ENCODE measurements at regions not wholly inside any gene's neighbourhood (a gene's known extent, or its start where the extent isn't known, plus 50 kb on each side); places are given as distances from the start of the nearest gene placed in this dataset.

- Histone ChIP-seq H3K79me2 (ENCODE audit: insufficient read depth, low read length) (no peaks in the 10 kb centered on the region), H4K20me1 (ENCODE audit: low read depth, low read length) (no peaks in the 10 kb centered on the region), H3K9me2 (replicated peaks; ENCODE audit: insufficient read depth, low read length) (no peaks in the 10 kb centered on the region), H3K9ac (ENCODE audit: low read length) (no peak overlapping the region), H3K9me3 (ENCODE audit: insufficient read depth, low read length) (no peaks in the 10 kb centered on the region), H3K27ac (ENCODE audit: low read depth, low read length) (no peak overlapping the region), H3F3A (ENCODE audit: insufficient read depth) (no peaks in the 10 kb centered on the region), H3K36me3 (ENCODE audit: low read length) (no peaks in the 10 kb centered on the region), H2AFZ (ENCODE audit: low read depth, low read length, severe bottlenecking) (no peak overlapping the region), H3K4me2 (ENCODE audit: low read depth, low read length, poor library complexity, severe bottlenecking) (no peak overlapping the region), H3K4me3 (ENCODE audit: insufficient read depth, low read length, poor library complexity, severe bottlenecking) (no peak overlapping the region), H3K27me3 (ENCODE audit: low read length) (no peaks in the 10 kb centered on the region)
- no peak for TF ChIP-seq EZH2phosphoT487 (conservative IDR thresholded peaks at IDR 0.05; ENCODE audit: low read length)
- TF ChIP-seq CTCF (IDR thresholded peaks at IDR 0.05; ENCODE audit: insufficient read depth, low read length, poor library complexity, severe bottlenecking) = no peak
Observed at GRCh38 chr2:225771701-225772100, 372.2 kb downstream of the NYAP2 start.

- H3K9ac ChIP-seq (ENCODE audit: low read length) = no peak overlapping the region
- H2AFZ ChIP-seq (ENCODE audit: low read depth, low read length, severe bottlenecking) = no peak overlapping the region
- H3F3A ChIP-seq (ENCODE audit: insufficient read depth) = no peaks in the 10 kb centered on the region
- H4K20me1 ChIP-seq (ENCODE audit: low read depth, low read length) = no peaks in the 10 kb centered on the region
- H3K4me2 ChIP-seq (ENCODE audit: low read depth, low read length, poor library complexity, severe bottlenecking) = no peak overlapping the region
- no peaks in the 10 kb centered on the region for H3K79me2 ChIP-seq (ENCODE audit: insufficient read depth, low read length)
- TF ChIP-seq CTCF (IDR thresholded peaks at IDR 0.05; ENCODE audit: insufficient read depth, low read length, poor library complexity, severe bottlenecking) (no peak), EZH2phosphoT487 (conservative IDR thresholded peaks at IDR 0.05; ENCODE audit: low read length) (no peak)
- no peak overlapping the region for H3K4me3 ChIP-seq (ENCODE audit: insufficient read depth, low read length, poor library complexity, severe bottlenecking)
- H3K36me3 ChIP-seq (ENCODE audit: low read length) = no peaks in the 10 kb centered on the region
- no peaks in the 10 kb centered on the region for H3K9me3 ChIP-seq (ENCODE audit: insufficient read depth, low read length)
- H3K27ac ChIP-seq (ENCODE audit: low read depth, low read length) = no peak overlapping the region
- H3K9me2 ChIP-seq (replicated peaks; ENCODE audit: insufficient read depth, low read length) = no peaks in the 10 kb centered on the region
- no peaks in the 10 kb centered on the region for H3K27me3 ChIP-seq (ENCODE audit: low read length)
Observed at GRCh38 chr2:225768741-225769140, 369.2 kb downstream of the NYAP2 start.

GRCh38 chr2:225766431-225766830, 366.9 kb downstream of the NYAP2 start:
- no peak overlapping the region for H3K4me2 ChIP-seq (ENCODE audit: low read depth, low read length, poor library complexity, severe bottlenecking)
- no peaks in the 10 kb centered on the region for H3K9me2 ChIP-seq (replicated peaks; ENCODE audit: insufficient read depth, low read length)
- H3K9me3 ChIP-seq (ENCODE audit: insufficient read depth, low read length) = no peaks in the 10 kb centered on the region
- no peaks in the 10 kb centered on the region for H4K20me1 ChIP-seq (ENCODE audit: low read depth, low read length)
- H3K79me2 ChIP-seq (ENCODE audit: insufficient read depth, low read length) = no peaks in the 10 kb centered on the region
- no peak overlapping the region for H3K4me3 ChIP-seq (ENCODE audit: insufficient read depth, low read length, poor library complexity, severe bottlenecking)
- no peak overlapping the region for H3K9ac ChIP-seq (ENCODE audit: low read length)
- H3K36me3 ChIP-seq (ENCODE audit: low read length) = no peaks in the 10 kb centered on the region
- no peaks in the 10 kb centered on the region for H3K27me3 ChIP-seq (ENCODE audit: low read length)
- no peaks in the 10 kb centered on the region for H3F3A ChIP-seq (ENCODE audit: insufficient read depth)
- no peak overlapping the region for H3K27ac ChIP-seq (ENCODE audit: low read depth, low read length)
- TF ChIP-seq CTCF (IDR thresholded peaks at IDR 0.05; ENCODE audit: insufficient read depth, low read length, poor library complexity, severe bottlenecking) = no peak
- no peak for TF ChIP-seq EZH2phosphoT487 (conservative IDR thresholded peaks at IDR 0.05; ENCODE audit: low read length)
- H2AFZ ChIP-seq (ENCODE audit: low read depth, low read length, severe bottlenecking) = no peak overlapping the region
